AG08395 (cell line): ENCODE measurements at regions not wholly inside any gene's neighbourhood (a gene's known extent, or its start where the extent isn't known, plus 50 kb on each side); places are given as distances from the start of the nearest gene placed in this dataset.
A peak's percentile ranks its signal among the peaks of the same experiment; 100 is the strongest.
"Not testable (repeated sequence)": the region's sequence is repeated elsewhere in the genome, so short reads cannot be mapped to it uniquely, and the experiment has no call there.

ENCODE experiments used
- DNase-seq: peaks from one replicate; pipeline ENCODE4 v3.0.0; 2012; ENCODE audit warnings: mixed read lengths, low spot score

DNA sequence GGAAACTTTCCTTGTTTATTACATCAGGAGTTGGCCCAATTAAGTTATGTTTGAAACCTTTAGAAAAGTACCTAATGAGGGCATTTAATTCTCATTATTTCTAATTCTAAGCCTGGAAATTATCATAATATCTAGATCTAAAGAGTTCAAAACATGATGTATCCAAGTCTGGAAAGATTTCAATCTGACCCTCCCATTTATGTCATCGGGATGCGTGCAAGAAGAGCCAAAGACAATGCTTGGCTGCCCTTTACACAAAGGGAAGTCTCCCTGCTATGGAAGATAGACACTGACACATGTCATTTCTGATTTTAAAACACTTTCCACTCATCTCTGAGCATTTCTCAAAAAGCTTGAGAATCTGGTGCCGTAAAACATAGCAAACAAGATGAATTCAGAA is 222.4 kb downstream of the ANTXR2 start:
- no peak for DNase-seq

DNA sequence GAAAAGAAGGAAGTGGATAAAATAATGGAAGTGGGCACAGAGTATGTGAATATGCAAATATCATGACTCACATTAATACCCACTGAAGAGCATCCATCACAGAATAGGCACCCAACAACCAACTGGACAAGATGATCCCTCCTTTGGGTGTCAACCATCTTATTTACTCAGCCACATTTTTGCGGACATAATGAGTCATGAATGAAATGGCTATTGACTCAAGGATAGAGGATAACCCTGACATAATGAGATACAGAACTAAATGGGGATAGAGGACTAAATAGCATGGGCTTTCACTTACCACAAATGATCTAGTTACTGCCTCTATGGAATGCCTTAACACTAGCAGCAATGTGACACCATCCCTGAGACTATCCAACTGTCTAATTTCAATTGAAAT is 224.7 kb downstream of the ANTXR2 start:
- no peak for DNase-seq

DNA sequence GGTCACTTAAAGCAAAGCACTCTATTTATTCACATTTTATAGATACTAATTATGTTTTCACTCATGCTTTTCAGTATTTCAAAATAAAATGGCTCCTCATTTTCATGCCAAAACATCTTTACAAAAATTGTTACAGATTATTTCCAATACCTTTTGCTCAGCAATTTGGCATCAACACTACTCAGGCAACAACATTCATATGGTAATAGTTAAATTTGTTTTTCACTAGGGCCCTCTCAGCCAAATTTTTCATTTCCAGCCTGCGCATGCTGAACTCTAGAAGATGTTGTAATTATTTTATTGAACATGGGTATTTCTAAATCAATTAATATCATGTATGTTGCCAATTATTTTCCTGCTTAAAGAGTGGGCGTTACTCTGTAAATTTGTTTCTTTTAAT is 225.6 kb downstream of the ANTXR2 start:
- no peak for DNase-seq

DNA sequence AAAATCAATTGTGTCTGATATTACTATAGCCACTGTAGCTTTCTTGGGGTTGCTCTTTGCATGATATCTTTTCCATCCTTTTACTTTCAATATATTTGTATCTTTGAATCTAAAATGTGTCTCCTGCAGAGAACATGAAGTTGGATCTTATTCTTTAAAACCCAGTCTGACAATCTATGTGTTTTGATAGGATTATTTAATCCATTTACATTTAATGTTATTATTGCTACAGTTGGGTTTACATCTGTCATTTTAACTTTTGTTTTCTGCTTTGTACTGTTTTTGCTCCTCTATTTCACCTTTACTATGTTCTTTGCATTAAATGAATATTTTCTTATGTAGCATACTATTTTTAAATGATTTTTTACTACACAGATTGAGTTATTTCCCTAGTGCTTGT is 230.9 kb downstream of the ANTXR2 start:
- no peak for DNase-seq

DNA sequence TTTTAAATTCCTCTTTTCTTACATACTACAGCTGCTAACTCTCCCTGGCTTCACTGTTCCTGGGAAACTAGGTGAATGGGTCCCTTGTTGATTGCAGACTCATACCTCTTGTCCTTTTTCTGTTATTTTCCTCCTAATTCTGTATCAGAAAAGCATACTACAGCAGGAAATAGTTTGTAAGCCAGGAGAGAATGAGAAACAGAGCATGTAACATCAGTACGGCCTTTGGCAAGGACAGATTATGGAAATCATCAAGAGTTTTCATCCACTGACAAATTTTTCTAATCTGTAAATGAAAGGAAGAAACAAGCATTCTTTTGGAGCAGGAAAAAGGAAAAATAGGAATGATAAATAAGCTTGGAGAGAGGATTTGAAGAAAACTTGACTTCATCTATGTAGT is 239.2 kb downstream of the ANTXR2 start:
- no peak for DNase-seq

DNA sequence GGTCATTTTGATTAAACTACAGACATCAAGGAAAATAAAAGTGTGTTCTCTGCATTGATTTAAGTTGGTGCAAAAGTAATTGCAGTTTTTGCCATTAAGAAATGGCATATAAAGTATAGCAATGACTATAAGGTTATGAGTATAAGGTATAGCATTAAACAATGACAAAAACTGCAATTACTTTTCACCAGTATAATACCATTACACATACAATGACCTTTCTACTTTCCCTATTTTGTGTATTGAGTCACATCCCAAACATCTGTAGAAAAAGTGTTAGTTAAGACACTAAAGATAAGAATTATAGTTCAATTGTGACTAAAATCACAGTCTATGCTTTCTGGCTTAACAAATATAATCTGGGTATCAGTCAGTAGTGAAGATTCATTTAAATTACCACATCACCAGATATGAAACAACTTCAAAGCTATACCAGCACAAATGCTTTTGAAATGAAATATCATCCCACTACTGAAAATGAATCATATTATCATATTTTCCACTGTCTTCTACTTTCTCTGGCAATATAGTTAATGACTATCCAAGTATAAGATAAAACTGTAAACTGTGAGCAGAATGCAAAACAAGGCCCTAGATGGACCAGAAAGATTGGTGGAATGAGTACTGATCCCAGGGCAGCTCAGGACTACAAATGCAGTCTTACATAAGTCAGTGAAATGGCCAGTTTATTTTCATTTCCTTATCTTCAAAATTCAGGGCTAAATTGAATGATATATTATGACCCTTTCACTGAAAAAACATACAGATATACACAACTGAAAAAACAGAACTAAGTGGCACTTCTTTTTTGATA is 241.1 kb downstream of the ANTXR2 start:
- DNase-seq: no peak

DNA sequence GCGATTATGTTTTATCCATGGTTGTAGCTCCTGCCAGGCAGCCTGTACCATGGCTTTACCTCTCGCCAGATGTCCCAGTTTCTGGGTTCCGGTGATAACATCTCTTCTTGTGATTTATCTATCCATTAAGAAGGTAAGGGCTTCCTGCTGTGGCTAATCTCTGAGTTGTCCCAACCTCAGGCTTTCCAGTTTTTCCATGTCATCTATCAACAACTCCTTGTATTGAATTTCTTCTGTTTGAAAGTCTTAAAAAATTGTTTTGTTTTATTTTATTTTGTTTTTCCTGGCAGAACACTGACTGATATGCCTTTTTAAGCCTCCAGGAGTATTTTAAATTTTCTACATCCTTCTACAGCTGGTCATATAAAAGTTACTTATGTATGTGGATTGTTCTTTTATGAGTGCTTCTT is 241.9 kb downstream of the ANTXR2 start:
- DNase-seq: no peak

DNA sequence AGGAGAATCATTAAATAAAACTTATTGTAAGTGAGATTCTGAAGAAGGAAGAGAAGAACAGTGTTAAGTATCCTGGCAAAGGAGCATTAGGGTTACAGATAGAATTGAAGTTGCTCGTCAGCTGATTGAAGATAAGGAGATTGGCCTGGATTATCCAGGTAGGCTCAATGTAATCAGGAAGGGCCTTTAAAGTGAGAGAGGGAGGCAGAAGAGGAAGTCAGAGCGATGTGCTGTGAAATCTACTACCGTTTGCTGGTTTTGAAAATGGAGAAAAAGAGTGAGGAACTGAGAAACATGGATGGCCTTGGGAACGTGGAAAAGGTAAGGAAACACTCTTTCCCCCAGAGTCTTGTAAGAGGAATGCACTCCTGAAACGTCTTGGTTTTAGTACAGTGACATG is 245.7 kb downstream of the ANTXR2 start:
- no peak for DNase-seq

DNA sequence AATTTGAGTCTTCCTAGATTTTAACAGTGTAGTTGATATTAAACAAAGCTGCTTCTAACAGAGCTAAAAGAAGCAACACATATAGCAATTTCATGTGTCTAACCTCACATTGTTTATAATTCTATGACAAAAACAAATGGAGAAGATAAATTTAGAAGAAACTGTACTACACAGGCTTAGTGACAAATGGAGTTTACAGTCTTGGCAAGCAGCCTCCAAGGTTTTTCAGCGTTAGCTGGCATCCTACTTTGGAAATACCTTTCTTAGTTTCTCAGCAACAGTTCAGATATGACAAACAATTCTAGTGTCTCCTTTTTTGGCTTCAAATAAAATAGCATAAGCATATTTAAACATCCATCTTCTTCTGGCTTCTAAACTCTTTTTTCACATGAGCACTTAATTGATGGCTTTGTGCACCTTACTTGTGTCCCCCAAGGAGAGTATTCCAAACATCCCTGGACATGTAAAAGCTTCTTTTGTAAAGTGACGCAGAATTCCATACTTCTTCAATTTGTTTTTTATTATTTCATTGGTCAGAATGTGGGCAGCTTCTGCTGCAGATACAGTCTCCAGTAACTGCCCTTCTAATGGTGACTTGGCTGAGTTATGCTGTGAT is 249.8 kb downstream of the ANTXR2 start:
- DNase-seq: peak; percentile 11

DNA sequence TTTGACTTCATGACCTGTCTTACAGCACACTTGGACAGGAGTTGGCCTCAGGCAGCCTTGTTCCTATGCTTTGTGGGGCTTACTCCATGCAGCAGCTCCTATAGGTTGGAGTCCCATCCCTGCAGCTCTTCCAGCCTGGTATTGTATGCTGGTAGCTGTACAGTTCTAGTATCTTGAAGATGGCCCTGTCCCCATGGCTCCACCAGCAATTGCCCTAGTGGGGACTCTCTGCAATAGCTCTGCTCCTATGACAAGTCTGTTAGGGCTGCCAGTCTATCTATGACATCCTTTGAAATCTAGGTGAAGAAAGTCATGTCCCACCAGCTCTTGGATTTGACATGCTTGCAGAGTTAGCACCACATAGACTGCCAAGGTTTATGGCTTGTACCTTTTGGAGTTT is 252.6 kb downstream of the ANTXR2 start:
- no peak for DNase-seq

DNA sequence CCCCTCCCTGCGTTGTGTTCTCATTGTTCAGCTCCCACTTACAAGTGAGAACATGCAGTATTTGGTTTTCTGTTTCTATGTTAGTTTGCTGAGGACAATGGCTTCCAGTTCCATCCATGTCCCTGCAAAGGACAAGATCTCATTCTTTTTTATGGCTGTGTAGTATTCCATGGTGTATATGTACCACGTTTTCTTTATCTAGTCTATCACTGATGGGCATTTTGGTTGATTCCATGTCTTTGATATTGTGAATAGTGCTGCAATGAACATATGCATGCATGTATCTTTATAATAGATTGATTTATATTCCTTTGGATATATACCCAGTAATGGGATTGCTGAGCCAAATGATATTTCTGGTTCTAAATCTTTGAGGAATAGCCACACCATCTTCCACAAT is 265.1 kb downstream of the ANTXR2 start:
- not testable (repeated sequence) for DNase-seq

DNA sequence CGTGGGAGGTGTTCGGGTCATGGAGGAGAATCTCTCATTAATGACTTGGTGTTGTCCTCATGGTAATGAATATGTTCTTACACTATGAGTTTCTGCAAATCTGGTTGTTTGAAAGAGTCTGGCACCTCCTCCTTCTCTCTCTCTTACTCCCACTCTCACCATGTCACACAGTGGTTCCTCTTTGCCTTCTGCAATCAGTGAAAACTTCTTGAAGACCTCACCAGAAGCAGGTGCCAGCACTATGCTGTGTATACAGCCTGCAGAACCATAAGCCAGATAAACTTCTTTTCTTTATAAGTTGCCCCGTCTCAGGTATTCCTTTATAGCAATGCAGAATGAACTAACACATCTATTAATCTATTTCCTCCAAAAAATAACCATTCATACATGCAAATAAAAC is 275.0 kb downstream of the ANTXR2 start:
- DNase-seq: no peak

DNA sequence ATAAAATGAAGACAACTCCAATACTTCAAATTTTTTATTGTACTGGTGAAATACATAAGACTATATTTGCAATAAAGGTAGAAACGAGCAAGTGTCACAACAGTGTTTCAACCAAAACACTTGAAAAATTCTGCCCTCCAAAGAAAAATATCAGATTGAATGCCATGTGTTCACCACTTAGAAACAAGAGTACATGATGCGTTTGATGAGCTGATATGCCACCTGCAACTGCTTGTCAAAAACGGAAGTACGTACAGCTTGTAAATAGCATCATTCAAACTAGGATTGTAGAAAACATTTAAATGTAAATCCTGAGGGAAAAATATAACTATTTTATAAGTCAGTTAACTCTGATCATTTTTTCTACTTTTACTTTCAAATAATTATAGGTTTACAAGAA is 276.1 kb downstream of the ANTXR2 start:
- no peak for DNase-seq

DNA sequence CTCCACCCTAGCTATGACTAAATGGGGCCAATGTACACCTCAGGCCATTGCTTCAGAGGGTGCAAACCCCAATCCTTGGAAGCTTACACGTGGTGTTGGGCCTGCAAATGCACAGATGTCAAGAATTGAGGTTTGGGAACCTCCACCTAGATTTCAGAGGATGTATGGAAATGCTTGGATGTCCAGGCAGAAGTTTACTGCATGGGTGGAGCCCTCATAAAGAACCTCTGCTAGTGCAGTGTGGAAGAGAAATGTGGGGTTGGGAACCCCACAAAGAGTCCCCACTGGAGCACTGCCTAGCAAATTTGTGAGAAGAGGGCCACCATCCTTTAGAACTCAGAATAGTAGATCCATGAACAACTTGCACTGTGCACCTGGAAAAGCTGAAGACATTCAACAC is 284.1 kb downstream of the ANTXR2 start:
- no peak for DNase-seq

DNA sequence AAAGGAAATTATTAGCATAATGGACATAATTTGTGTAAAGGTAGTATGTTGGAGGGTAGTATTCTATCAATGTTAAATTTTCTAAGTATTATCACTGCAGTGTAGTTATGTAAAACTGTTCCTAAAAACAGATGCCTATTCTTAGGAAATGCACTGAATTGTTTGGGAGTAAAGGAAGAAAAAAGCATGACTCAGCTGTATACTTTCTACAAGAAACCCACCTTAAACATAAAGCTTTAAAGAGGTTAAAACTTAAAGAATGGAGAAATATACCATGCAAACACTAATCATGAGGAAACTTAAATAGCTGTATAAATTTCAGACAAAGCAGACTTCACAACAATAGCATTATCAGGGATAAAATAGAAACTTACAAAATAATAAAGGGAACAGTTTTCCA is 292.9 kb downstream of the ANTXR2 start:
- no peak for DNase-seq

DNA sequence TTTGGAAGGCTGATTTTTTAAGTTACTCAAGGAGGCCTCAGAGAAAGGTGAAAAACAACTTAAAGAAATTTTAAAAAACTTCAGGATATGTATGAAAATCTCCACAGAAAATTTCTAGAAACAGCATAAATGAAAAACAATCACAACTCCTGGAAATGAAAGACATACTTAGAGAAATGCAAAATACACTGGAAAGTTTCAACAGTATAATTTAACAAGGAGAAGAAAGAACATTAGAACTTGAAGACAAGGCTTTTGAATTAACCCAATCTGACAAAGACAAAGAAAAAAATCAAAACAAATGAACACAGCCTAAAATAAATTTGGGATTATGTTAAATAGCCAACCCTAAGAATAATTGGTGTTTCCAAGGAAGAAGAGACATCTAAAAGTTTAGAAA is 300.5 kb downstream of the ANTXR2 start:
- DNase-seq: no peak

DNA sequence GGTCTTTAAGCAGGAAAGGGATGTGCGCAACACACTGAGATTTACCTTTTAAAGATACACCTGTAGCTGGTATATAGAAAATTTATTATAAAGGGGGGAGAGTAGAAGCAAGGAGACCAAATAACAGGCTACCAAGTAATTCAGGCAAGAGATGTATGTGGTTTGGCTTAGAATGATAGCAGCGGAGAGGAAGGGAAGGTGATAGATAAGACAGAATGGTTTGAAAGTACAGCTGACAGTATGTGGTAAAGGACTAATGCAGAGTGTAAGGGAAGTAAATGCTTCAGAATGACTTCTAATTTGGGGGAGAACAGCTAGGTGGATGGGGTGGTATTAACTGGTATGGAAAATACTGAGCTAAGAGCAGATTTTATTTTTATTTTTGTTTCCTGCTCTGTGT is 308.9 kb downstream of the ANTXR2 start:
- DNase-seq: no peak

DNA sequence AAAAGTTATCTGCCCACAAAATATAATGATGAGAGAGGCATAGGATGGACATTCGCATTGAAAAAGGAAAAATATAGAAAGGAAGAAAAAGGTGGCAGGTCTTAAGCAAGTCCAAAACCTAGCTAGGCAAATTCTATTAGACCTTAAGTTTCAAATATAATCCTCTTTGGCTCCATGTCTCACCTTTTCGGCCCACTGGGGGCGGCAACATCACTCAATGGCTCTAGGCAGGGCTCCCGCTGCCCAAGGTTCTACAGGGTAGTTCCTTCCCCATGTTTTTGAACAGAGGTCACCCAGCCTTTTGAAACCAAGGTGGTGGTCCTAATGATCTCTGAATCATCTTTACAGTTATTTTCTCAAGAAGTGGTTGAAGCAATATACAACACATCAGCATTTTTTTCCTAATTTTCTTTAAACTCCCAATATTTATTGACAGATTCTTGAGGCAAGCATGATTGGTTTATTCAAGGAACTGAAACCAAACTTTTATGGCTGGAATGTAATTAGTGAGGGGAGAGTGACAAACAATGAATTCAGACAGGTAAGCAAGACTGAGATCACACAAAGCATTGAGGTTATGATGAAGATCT is 309.4 kb downstream of the ANTXR2 start:
- DNase-seq: no peak

DNA sequence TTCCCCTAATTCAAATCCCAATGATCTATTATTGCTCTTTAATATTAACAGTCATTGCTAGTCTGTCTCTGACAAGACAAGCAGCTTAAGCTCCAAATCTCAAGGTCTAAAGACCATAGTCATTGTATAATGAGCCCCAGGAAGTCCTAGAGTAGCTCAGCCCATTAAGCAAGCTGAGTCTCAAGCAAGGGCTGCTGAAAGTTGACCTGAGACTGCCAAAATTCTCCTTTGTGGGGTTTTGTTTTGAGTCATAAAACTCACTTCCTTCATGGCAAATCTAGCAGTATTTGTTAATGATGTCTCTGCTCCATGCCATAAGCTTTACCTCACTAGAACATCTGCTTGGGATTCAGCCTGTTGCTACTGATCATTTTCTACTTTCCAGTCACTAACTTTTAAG is 313.2 kb downstream of the ANTXR2 start:
- DNase-seq: no peak

DNA sequence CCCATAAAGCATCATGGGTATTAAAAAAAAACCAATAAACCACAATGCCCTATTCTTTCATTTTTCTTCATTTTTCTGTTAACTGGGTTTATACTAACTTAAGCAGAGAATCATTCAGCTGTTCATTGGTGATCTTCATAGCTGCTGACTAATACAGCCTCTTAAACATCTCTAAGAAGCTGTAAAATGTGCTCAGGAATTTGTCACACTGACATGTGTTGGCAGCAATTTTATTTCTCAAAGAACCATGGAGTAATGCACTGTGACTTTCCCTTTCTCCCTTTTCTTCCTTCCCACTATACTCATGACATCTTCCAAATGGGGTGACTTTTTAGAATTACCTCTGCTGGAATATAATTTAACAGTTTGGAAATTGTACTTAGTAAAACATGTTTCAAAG is 315.4 kb downstream of the ANTXR2 start:
- no peak for DNase-seq

DNA sequence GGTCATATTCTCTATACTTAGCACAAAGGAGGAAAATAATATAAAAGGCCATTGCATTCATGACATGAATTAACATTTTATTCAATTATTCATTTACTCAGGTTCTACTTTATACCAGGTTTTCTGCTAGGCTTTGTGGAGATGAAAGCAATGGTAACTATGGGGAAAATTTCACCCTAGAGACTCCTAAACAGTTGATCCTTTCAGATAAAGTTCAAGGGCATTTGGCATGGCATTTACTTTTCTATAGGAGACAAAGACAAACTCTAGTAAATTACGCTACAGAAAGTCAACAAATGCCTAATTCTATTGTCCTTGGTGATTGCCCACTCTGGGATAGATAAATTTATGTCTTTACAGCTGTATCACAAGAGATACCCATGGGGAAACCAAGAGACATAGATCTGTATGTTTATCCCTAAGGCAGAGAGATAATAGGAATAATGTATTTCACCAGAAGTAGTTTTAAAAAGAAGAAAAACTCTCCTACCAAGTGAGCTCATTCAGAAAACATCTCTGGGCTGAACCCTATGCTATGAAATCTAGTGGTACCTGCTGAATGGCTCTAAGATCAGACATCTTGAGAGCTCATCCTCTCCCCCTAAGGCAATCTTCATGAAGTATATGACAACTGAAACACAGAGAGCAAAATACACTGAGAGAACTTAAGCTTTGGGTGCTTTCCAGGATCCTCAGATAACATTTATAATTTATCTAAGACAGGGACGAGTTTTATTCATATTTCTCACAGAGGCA is 316.7 kb downstream of the ANTXR2 start:
- no peak for DNase-seq

DNA sequence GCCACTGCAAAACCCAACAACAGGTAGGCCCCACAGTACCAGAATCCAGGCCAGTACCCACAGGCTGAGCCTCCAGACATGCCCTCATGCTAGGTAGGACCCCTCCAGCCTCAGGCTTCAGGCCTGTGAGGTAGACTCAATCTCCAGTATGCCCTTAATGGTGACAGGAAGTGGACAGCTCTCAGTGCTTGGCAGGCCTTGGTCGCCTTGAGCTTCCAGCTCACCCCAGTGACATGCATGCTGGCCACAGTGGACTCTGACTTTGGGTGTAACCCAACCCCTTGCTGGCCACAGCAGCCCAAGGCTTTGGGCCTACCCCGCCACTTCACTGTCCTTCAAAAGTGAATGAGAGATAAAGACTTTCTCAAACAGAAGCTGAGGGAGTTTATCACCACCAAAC is 324.2 kb downstream of the ANTXR2 start:
- DNase-seq: no peak

DNA sequence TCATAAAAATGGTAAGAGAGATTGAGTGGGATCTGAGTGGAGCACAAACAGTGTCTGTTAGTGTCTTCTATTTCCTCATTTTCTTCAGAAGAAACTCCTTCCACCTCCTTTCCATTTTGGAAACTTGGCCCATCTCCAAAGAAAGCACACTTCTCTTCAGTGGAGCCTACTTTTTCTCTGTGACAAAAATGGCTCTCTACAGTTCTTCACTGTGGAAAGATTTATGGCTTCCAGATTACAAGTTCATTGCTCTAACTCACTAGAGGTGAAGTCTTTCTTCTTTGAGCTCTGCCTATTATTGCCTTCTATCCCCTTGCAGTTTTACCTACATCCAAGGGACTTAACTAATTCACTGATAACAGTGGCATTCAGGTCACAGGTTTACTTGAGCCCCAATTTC is 325.8 kb downstream of the ANTXR2 start:
- DNase-seq: no peak
